ENCODE measurements at regions not wholly inside any gene's neighbourhood (a gene's known extent, or its start where the extent isn't known, plus 50 kb on each side); places are given as distances from the start of the nearest gene placed in this dataset.

DNA sequence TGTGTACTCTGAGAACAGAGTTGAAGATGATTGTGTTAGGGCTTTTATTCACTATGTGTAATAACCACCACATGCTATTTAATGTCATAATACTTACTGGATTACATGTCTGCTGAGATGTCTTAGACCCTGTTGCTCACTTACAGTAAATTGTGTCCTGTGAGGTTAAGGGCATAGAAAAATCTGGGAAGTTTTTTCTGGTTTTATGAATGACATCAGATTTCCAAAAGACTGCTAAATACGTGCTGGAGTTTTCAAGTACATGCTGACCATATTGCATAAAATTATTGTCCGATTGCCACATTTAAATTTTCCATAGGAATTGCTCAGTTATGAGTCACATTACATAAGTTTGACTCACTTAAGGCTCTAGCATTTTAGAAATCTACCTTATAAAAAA, 96.7 kb upstream of the COL5A2 start:
- H3K27me3 ChIP-seq (ENCODE audit: control insufficient read depth, insufficient read depth, low read length): no peaks in the 10 kb centered on the region
- no peak overlapping the region for H3K9ac ChIP-seq (ENCODE audit: low read length)
- H3K4me3 ChIP-seq (ENCODE audit: low read length): no peak overlapping the region
- H3K4me1 ChIP-seq (ENCODE audit: control insufficient read depth, insufficient read depth, low read length): no peaks in the 10 kb centered on the region
- H3K36me3 ChIP-seq (ENCODE audit: control insufficient read depth, insufficient read depth, low read length): no peaks in the 10 kb centered on the region
- no peak overlapping the region for H3K27ac ChIP-seq (ENCODE audit: low read depth, low read length)

DNA sequence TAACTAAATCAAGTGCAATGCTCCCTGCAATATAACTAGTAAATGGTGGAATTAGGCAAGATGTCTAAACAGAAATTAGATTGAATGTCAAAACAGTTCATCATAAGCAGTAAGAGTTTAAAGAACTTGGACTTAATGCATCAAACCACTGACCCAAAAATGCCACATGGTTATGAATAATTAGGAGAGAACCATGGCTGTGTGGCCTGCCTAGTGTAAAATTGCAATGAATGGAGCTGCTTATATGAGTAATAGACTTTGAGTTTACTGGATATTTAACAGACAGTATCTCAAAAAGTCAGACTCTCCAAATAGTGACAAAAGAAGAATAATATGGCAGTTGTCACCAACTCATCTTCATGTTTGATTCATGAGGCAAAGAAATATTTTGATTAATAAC, 101.6 kb upstream of the COL5A2 start:
- no peak overlapping the region for H3K4me3 ChIP-seq (ENCODE audit: low read length)
- H3K36me3 ChIP-seq (ENCODE audit: control insufficient read depth, insufficient read depth, low read length): no peaks in the 10 kb centered on the region
- H3K9ac ChIP-seq (ENCODE audit: low read length): no peak overlapping the region

GRCh38 chr2:189285349-189285748, 105.8 kb upstream of the COL5A2 start:
- H3K27ac ChIP-seq (ENCODE audit: low read depth, low read length): no peak overlapping the region

More for the DNA sequence above, 101.6 kb upstream of the COL5A2 start:
- Histone ChIP-seq H3K27ac (ENCODE audit: low read depth, low read length) (no peak overlapping the region), H3K27me3 (ENCODE audit: control insufficient read depth, insufficient read depth, low read length) (no peaks in the 10 kb centered on the region), H3K4me1 (ENCODE audit: control insufficient read depth, insufficient read depth, low read length) (peaks cover 5% of the 10 kb centered on the region)

DNA sequence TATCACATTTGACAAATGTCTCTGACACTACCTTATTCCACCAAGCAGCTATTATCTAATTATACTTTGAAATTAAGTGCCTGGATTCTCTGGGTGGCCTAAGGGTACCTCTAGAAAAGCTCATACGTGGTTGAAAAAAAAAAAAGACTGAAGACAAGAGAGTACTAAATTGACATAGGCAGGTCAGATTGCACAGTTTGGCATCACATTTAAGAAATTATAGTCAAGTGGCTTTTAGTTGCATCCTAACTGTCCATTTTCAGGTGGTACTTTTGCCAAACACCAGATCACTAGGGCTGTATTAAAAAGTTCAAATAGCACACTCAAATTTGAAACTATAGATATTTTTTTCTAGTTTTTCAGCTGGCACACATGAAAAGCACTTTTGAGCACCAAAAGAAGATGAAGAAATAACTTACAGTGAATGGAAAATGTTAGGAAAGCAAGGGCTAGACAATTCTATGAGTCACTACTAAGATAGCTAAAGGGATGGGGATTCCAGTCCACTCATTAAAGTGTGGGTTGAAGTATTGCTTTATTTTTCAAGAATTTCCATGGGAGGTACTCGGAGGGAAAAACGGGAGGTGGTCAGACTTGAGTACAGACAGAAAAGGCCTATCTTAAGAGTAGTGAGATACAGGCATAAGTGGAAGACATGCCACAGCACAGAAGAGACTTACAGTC, 106.5 kb upstream of the COL5A2 start:
- Histone ChIP-seq H3K27me3 (ENCODE audit: control insufficient read depth, insufficient read depth, low read length) (no peaks in the 10 kb centered on the region), H3K9ac (ENCODE audit: low read length) (no peak overlapping the region), H3K27ac (ENCODE audit: low read depth, low read length) (peak overlapping the region; percentile 51), H3K4me3 (ENCODE audit: low read length) (no peak overlapping the region), H3K4me1 (ENCODE audit: control insufficient read depth, insufficient read depth, low read length) (peaks cover 12% of the 10 kb centered on the region), H3K36me3 (ENCODE audit: control insufficient read depth, insufficient read depth, low read length) (no peaks in the 10 kb centered on the region)

More at GRCh38 chr2:189285349-189285748, 105.8 kb upstream of the COL5A2 start:
- peaks cover 12% of the 10 kb centered on the region for H3K4me1 ChIP-seq (ENCODE audit: control insufficient read depth, insufficient read depth, low read length)
- H3K27me3 ChIP-seq (ENCODE audit: control insufficient read depth, insufficient read depth, low read length): no peaks in the 10 kb centered on the region
- no peak overlapping the region for H3K4me3 ChIP-seq (ENCODE audit: low read length)
- no peaks in the 10 kb centered on the region for H3K36me3 ChIP-seq (ENCODE audit: control insufficient read depth, insufficient read depth, low read length)
- H3K9ac ChIP-seq (ENCODE audit: low read length): no peak overlapping the region

GRCh38 chr2:189287363-189287762, 107.8 kb upstream of the COL5A2 start:
- Histone ChIP-seq H3K27ac (ENCODE audit: low read depth, low read length) (no peak overlapping the region), H3K9ac (ENCODE audit: low read length) (no peak overlapping the region), H3K4me1 (ENCODE audit: control insufficient read depth, insufficient read depth, low read length) (peaks cover 12% of the 10 kb centered on the region), H3K27me3 (ENCODE audit: control insufficient read depth, insufficient read depth, low read length) (no peaks in the 10 kb centered on the region), H3K4me3 (ENCODE audit: low read length) (no peak overlapping the region), H3K36me3 (ENCODE audit: control insufficient read depth, insufficient read depth, low read length) (no peaks in the 10 kb centered on the region)

DNA sequence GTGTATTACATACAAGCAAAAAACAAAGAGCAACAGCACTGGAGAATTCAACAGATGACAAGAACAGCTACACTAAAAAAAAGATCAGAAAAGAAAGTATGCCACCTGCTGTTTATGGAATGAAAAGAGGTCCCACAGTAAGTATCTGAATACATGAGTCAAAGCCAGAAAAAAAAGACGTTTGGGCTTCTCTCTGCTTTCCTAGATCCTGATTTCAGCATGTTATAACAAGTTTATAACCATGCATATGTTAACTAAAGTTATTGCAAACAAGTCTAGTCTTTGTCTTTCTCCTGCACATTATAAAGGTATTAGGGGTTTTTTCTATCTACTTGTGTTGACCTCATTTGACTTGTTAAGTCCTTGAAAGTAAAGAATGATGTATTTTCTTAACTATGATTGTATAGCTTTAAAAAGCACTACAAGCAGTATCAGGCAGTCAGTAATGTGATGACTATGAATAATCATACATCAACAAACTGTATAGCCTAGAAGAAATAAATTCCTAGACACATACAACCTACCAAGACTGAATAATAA, 108.5 kb upstream of the COL5A2 start:
- H3K9ac ChIP-seq (ENCODE audit: low read length): no peak overlapping the region
- no peak overlapping the region for H3K27ac ChIP-seq (ENCODE audit: low read depth, low read length)
- H3K27me3 ChIP-seq (ENCODE audit: control insufficient read depth, insufficient read depth, low read length): no peaks in the 10 kb centered on the region
- H3K4me1 ChIP-seq (ENCODE audit: control insufficient read depth, insufficient read depth, low read length): peaks cover 12% of the 10 kb centered on the region
- H3K36me3 ChIP-seq (ENCODE audit: control insufficient read depth, insufficient read depth, low read length): no peaks in the 10 kb centered on the region
- H3K4me3 ChIP-seq (ENCODE audit: low read length): no peak overlapping the region

DNA sequence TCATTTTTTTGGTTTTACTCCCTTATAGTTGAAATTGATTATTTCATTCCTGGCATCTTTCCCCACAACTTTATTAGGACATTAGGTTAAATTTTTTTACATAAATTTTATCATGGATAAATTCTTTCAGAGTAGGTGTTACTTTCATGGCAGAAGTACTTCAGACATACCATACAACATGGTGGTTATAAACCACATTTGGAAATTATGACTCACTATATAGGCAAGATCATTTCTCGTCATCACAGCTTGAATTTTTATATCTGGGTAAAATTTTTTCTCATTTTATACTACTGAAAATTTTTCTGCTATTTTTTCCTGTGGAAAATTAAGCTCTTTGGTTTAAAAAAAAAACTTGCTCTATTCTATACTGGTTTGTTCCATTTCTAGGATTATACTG, 111.9 kb upstream of the COL5A2 start:
- Histone ChIP-seq H3K4me1 (ENCODE audit: control insufficient read depth, insufficient read depth, low read length) (peaks cover 5% of the 10 kb centered on the region), H3K27me3 (ENCODE audit: control insufficient read depth, insufficient read depth, low read length) (no peaks in the 10 kb centered on the region), H3K9ac (ENCODE audit: low read length) (no peak overlapping the region), H3K27ac (ENCODE audit: low read depth, low read length) (no peak overlapping the region), H3K36me3 (ENCODE audit: control insufficient read depth, insufficient read depth, low read length) (no peaks in the 10 kb centered on the region), H3K4me3 (ENCODE audit: low read length) (no peak overlapping the region)

DNA sequence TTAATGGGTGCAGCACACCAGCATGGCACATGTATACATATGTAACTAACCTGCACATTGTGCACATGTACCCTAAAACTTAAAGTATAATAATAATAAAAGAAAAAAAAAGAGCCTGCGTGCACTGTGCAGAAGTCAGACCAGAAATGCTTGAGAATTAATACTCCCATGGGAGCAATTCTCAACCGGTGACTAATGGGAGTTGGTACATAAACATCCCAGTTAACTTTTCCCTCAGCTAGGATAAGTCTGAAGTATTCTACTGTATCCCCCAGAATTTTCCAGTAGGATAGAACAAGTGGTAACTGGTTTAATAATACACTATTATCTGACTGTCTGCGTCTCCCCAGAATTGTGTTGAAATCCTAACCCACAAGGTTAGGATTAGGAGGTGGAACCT, 113.6 kb upstream of the COL5A2 start:
- H3K27ac ChIP-seq (ENCODE audit: low read depth, low read length): no peak overlapping the region
- H3K4me3 ChIP-seq (ENCODE audit: low read length): no peak overlapping the region
- H3K9ac ChIP-seq (ENCODE audit: low read length): no peak overlapping the region
- peaks cover 2% of the 10 kb centered on the region for H3K4me1 ChIP-seq (ENCODE audit: control insufficient read depth, insufficient read depth, low read length)
- H3K27me3 ChIP-seq (ENCODE audit: control insufficient read depth, insufficient read depth, low read length): no peaks in the 10 kb centered on the region
- H3K36me3 ChIP-seq (ENCODE audit: control insufficient read depth, insufficient read depth, low read length): no peaks in the 10 kb centered on the region

DNA sequence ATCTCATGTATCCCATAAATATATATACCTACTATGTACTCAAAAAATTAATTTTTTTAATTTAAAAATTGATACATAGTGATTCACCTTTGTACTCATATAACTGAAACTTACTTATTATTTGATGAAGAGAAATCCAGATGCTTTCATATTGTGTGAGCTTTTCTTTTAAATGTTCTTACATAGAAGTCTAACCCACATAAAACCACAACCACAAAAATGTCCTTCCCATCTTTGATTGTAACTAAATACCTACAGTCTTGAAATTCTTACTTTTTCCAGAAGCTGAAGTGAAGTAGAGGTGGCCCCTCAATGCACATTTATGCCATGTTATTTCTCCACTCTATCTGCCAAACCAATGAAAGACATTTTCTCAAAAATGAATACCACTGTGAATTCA, 117.9 kb upstream of the COL5A2 start:
- Histone ChIP-seq H3K9ac (ENCODE audit: low read length) (no peak overlapping the region), H3K36me3 (ENCODE audit: control insufficient read depth, insufficient read depth, low read length) (no peaks in the 10 kb centered on the region), H3K4me3 (ENCODE audit: low read length) (no peak overlapping the region), H3K27ac (ENCODE audit: low read depth, low read length) (no peak overlapping the region), H3K4me1 (ENCODE audit: control insufficient read depth, insufficient read depth, low read length) (no peaks in the 10 kb centered on the region), H3K27me3 (ENCODE audit: control insufficient read depth, insufficient read depth, low read length) (no peaks in the 10 kb centered on the region)

DNA sequence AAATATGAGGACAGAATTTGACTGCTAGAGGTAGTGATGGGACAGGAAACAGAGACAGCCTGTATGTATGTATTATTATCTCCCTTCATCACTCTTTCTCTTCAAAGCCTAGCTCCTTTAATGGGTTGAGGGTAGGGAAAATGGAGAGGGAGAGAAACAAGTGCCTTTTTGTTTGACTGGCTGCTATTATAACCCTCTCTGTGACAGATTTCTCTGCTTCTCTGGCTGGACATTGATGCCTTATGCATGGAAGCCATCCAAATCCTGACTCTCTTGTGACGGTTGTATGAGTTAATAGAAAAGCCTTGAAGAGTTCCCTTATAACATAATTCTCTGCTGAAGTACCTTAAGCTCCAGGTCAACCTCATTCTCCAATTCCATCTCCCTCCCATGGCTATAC, 118.5 kb upstream of the COL5A2 start:
- H3K36me3 ChIP-seq (ENCODE audit: control insufficient read depth, insufficient read depth, low read length): no peaks in the 10 kb centered on the region
- H3K27ac ChIP-seq (ENCODE audit: low read depth, low read length): no peak overlapping the region
- no peak overlapping the region for H3K9ac ChIP-seq (ENCODE audit: low read length)
- H3K4me1 ChIP-seq (ENCODE audit: control insufficient read depth, insufficient read depth, low read length): no peaks in the 10 kb centered on the region
- H3K4me3 ChIP-seq (ENCODE audit: low read length): no peak overlapping the region
- no peaks in the 10 kb centered on the region for H3K27me3 ChIP-seq (ENCODE audit: control insufficient read depth, insufficient read depth, low read length)

DNA sequence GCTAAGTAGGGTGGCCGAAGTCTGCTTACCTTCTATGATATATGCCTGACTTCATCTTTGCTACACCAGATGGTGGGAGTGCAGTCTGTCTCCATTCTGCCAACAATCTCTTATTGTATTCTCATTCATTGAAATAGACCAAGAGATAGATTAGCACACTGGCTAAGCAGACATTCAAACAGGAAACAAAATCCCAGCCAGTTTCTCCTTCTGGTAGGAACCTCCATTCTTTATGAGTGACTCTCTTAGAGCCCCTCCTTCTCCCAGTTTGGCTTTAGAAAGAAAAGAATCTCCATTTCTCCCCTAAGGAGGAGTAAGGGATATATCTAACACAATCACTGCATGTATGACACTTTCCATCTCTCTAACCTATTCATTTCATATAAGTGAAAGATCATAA, 118.9 kb upstream of the COL5A2 start:
- Histone ChIP-seq H3K9ac (ENCODE audit: low read length) (no peak overlapping the region), H3K27ac (ENCODE audit: low read depth, low read length) (no peak overlapping the region), H3K4me3 (ENCODE audit: low read length) (no peak overlapping the region), H3K4me1 (ENCODE audit: control insufficient read depth, insufficient read depth, low read length) (no peaks in the 10 kb centered on the region), H3K27me3 (ENCODE audit: control insufficient read depth, insufficient read depth, low read length) (no peaks in the 10 kb centered on the region), H3K36me3 (ENCODE audit: control insufficient read depth, insufficient read depth, low read length) (no peaks in the 10 kb centered on the region)

GRCh38 chr2:189299974-189300373, 120.4 kb upstream of the COL5A2 start:
- Histone ChIP-seq H3K4me1 (ENCODE audit: control insufficient read depth, insufficient read depth, low read length) (no peaks in the 10 kb centered on the region), H3K27me3 (ENCODE audit: control insufficient read depth, insufficient read depth, low read length) (no peaks in the 10 kb centered on the region), H3K9ac (ENCODE audit: low read length) (no peak overlapping the region), H3K4me3 (ENCODE audit: low read length) (no peak overlapping the region), H3K27ac (ENCODE audit: low read depth, low read length) (no peak overlapping the region), H3K36me3 (ENCODE audit: control insufficient read depth, insufficient read depth, low read length) (no peaks in the 10 kb centered on the region)

- Histone ChIP-seq H3K27ac (ENCODE audit: low read depth, low read length) (no peak overlapping the region), H3K36me3 (ENCODE audit: control insufficient read depth, insufficient read depth, low read length) (no peaks in the 10 kb centered on the region)
Measured at GRCh38 chr2:189300916-189301315, 121.4 kb upstream of the COL5A2 start.

More at GRCh38 chr2:189300916-189301315, 121.4 kb upstream of the COL5A2 start:
- H3K4me3 ChIP-seq (ENCODE audit: low read length): no peak overlapping the region
- no peak overlapping the region for H3K9ac ChIP-seq (ENCODE audit: low read length)
- H3K4me1 ChIP-seq (ENCODE audit: control insufficient read depth, insufficient read depth, low read length): no peaks in the 10 kb centered on the region
- H3K27me3 ChIP-seq (ENCODE audit: control insufficient read depth, insufficient read depth, low read length): no peaks in the 10 kb centered on the region
